GM23248 (cell line): ENCODE measurements at regions not wholly inside any gene's neighbourhood (a gene's known extent, or its start where the extent isn't known, plus 50 kb on each side); places are given as distances from the start of the nearest gene placed in this dataset.

ENCODE experiments used
- EZH2 ChIP-seq: fragments of 200-600 bp; sonication (generic); IDR thresholded peaks from 2 replicates; pipeline ENCODE4 v1.6.1; 2018; ENCODE audit warnings: antibody characterized with exemption, mild to moderate bottlenecking; ENCODE audit not compliant: insufficient read depth, poor library complexity, severe bottlenecking
- EZH2phosphoT487 ChIP-seq: fragments of 200-600 bp; sonication (generic); IDR thresholded peaks from 2 replicates; pipeline ENCODE4 v1.6.1; 2018; ENCODE audit warnings: antibody characterized with exemption, moderate library complexity, mild to moderate bottlenecking, low read depth; ENCODE audit not compliant: insufficient read depth

GRCh38 chr16:80258407-80258806, 282.4 kb upstream of the DYNLRB2 start:
- TF ChIP-seq EZH2, result no peak
- TF ChIP-seq EZH2phosphoT487, result no peak
